Astrocyte (in vitro differentiated cells and primary cell): ENCODE measurements at regions not wholly inside any gene's neighbourhood (a gene's known extent, or its start where the extent isn't known, plus 50 kb on each side); places are given as distances from the start of the nearest gene placed in this dataset.
"Not testable (repeated sequence)": the region's sequence is repeated elsewhere in the genome, so short reads cannot be mapped to it uniquely, and the experiment has no call there.

Experiments
- CTCF ChIP-seq: IDR thresholded peaks from 2 replicates; pipeline ENCODE4 v1.5.1; 2011; ENCODE audit warnings: low read depth, mild to moderate bottlenecking, inconsistent platforms, low read length, moderate library complexity; ENCODE audit not compliant: insufficient read depth
- EZH2 ChIP-seq: IDR thresholded peaks from 2 replicates; pipeline ENCODE4 v1.6.1; 2012; ENCODE audit warnings: mild to moderate bottlenecking, low read length, inconsistent platforms; ENCODE audit not compliant: insufficient read depth

- TF ChIP-seq CTCF, EZH2: not testable (repeated sequence)
Measured at GRCh38 chr7:41550046-41550445, 152.8 kb downstream of the INHBA start.
